HCT116 (cell line): ENCODE measurements at regions not wholly inside any gene's neighbourhood (a gene's known extent, or its start where the extent isn't known, plus 50 kb on each side); places are given as distances from the start of the nearest gene placed in this dataset.

ENCODE experiments used
- ATAC-seq: fragments of 200-7000 bp; cut with Tn5 transposase; 2 replicates; pipeline ENCODE4 v1.9.1; 2020; ENCODE audit warnings: mild to moderate bottlenecking, moderate library complexity
- BruUV-seq: library from RNA; stranded (reverse); fragments of 400-500 nt; replicated peaks from 2 replicates; lab custom pipeline; 2021; lab: Mats Ljungman, UMichigan
- CTCF ChIA-PET: fragments of 300-600 bp; sonication (Branson Sonifier 250); formaldehyde crosslinking; loops from one replicate; lab custom pipeline; 2021; ENCODE audit warnings: antibody characterized with exemption; lab: Charles Lee
- POLR2A ChIA-PET: fragments of 300-600, 350-600 bp; sonication (Branson Sonifier 250); formaldehyde crosslinking; loops from one replicate; lab custom pipeline; 2021; ENCODE audit warnings: antibody characterized with exemption; lab: Charles Lee
- RAD21 ChIA-PET, 2 experiments: fragments of 300-600 bp; sonication (Branson Sonifier 250); formaldehyde crosslinking; loops; one replicate each; lab custom pipeline; 2023; ENCODE audit warnings: low total read pairs in 2 of 2; ENCODE audit not compliant: uncharacterized antibody in 2 of 2, unreplicated experiment in 2 of 2, low non-redundant PET in 1 of 2; lab: Charles Lee
- DNase-seq: peaks from one replicate; pipeline ENCODE4 v3.0.0-alpha.2; 2010; ENCODE audit warnings: low read depth, low spot score
- H2AFZ ChIP-seq: fragments of 200-600 bp; shearing (Covaris generic), sonication (generic); 2 replicates; pipeline ENCODE4 v1.6.1; 2017; ENCODE audit warnings: low read depth, mixed run types, mixed read lengths, antibody characterized with exemption, low read length; ENCODE audit not compliant: poor library complexity, severe bottlenecking
- H3K27ac ChIP-seq: 2 replicates; pipeline ENCODE4 v1.5.1; 2012; ENCODE audit warnings: low read depth, low read length
- H3K27me3 ChIP-seq: fragments of 200-600 bp; sonication (generic); 2 replicates; pipeline ENCODE4 v1.6.1; 2016; ENCODE audit warnings: mixed run types, low read length, mixed read lengths; ENCODE audit not compliant: insufficient read depth
- H3K36me3 ChIP-seq, 2 experiments: fragments of 200-500 bp in 1 of 2; fragments of 200-600 bp in 1 of 2; sonication (Bioruptor generic) in 1 of 2; sonication (generic) in 1 of 2; 2 replicates each; pipeline versions ENCODE4 v1.5.1 to v1.6.1; 2014 to 2016; ENCODE audit warnings: low read length in 2 of 2, inconsistent platforms in 1 of 2, mixed read lengths in 1 of 2, mixed run types in 1 of 2; ENCODE audit not compliant: insufficient read depth in 2 of 2, control insufficient read depth in 1 of 2
- H3K4me1 ChIP-seq, 2 experiments: fragments of 200-600 bp in 1 of 2; sonication (generic) in 1 of 2; 2 replicates each; pipeline versions ENCODE4 v1.5.1 to v1.6.1; 2012 to 2017; ENCODE audit warnings: low read length in 2 of 2, inconsistent platforms in 1 of 2, mild to moderate bottlenecking in 1 of 2, mixed read lengths in 1 of 2, mixed run types in 1 of 2, moderate library complexity in 1 of 2; ENCODE audit not compliant: insufficient read depth in 2 of 2, control insufficient read depth in 1 of 2
- H3K4me2 ChIP-seq: fragments of 200-600 bp; sonication (generic); 2 replicates; pipeline ENCODE4 v1.6.1; 2017; ENCODE audit warnings: mixed run types, low read length, mixed read lengths
- H3K4me3 ChIP-seq, 2 experiments: fragments of 200-600 bp in 1 of 2; sonication (generic) in 1 of 2; replicated peaks in 1 of 2; 2 replicates each; pipeline ENCODE4 v1.5.1; 2011 to 2016; ENCODE audit warnings: low read length in 2 of 2, control low read depth in 1 of 2, low read depth in 1 of 2, mild to moderate bottlenecking in 1 of 2, mixed read lengths in 1 of 2, mixed run types in 1 of 2
- H3K79me2 ChIP-seq: fragments of 200-600 bp; sonication (generic); 2 replicates; pipeline ENCODE4 v1.6.1; 2017; ENCODE audit warnings: mild to moderate bottlenecking, mixed run types, low read length, moderate library complexity, mixed read lengths; ENCODE audit not compliant: insufficient read depth
- H3K9ac ChIP-seq: fragments of 200-600 bp; sonication (generic); 2 replicates; pipeline ENCODE4 v1.6.1; 2016; ENCODE audit warnings: low read length, mixed read lengths
- H3K9me2 ChIP-seq: fragments of 200-600 bp; sonication (generic), shearing (Covaris generic); 2 replicates; pipeline ENCODE4 v1.6.1; 2017; ENCODE audit warnings: mixed run types, mild to moderate bottlenecking, moderate library complexity; ENCODE audit not compliant: insufficient read depth
- H3K9me3 ChIP-seq, 2 experiments: fragments of 200-500 bp in 1 of 2; fragments of 200-600 bp in 1 of 2; sonication (Bioruptor generic) in 1 of 2; sonication (generic) in 1 of 2; 2 replicates each; pipeline ENCODE4 v1.6.1; 2014 to 2017; ENCODE audit warnings: low read length in 2 of 2, mixed read lengths in 2 of 2, inconsistent platforms in 1 of 2, low read depth in 1 of 2, mild to moderate bottlenecking in 1 of 2, mixed run types in 1 of 2, moderate library complexity in 1 of 2; ENCODE audit not compliant: control insufficient read depth in 1 of 2, insufficient read depth in 1 of 2
- H4K20me1 ChIP-seq: fragments of 200-600 bp; sonication (generic), shearing (Covaris generic); 2 replicates; pipeline ENCODE4 v1.6.1; 2017; ENCODE audit warnings: mixed run types, mild to moderate bottlenecking, moderate library complexity; ENCODE audit not compliant: insufficient read depth
- CBX3 ChIP-seq: IDR thresholded peaks from 2 replicates; pipeline ENCODE4 v1.6.1; 2012; ENCODE audit warnings: low read depth
- CEBPB ChIP-seq: IDR thresholded peaks from 2 replicates; pipeline ENCODE4 v1.6.1; 2012; ENCODE audit warnings: low read depth
- EGR1 ChIP-seq: IDR thresholded peaks from 2 replicates; pipeline ENCODE4 v1.6.1; 2012; ENCODE audit warnings: low read depth
- JUND ChIP-seq: IDR thresholded peaks from 2 replicates; pipeline ENCODE4 v1.6.1; 2012
- POLR2A ChIP-seq: IDR thresholded peaks from 2 replicates; pipeline ENCODE4 v1.7.0; 2011; ENCODE audit warnings: borderline replicate concordance; ENCODE audit not compliant: insufficient read depth, insufficient read length; ENCODE audit errors: extremely low read depth
- SIN3A ChIP-seq: IDR thresholded peaks from 2 replicates; pipeline ENCODE4 v1.6.1; 2012; ENCODE audit warnings: low read depth
- YY1 ChIP-seq: IDR thresholded peaks from 2 replicates; pipeline ENCODE4 v1.6.1; 2011; ENCODE audit warnings: low read length, low read depth, moderate library complexity, mild to moderate bottlenecking; ENCODE audit not compliant: insufficient replicate concordance; ENCODE audit errors: extremely low read depth
- ZNF274 ChIP-seq: fragments of 200-500 bp; sonication (Bioruptor generic); IDR thresholded peaks from 2 replicates; pipeline ENCODE4 v1.6.1; 2014; ENCODE audit warnings: mild to moderate bottlenecking, low read depth, low read length, inconsistent platforms
- intact Hi-C: fragments of 100-400 bp; cut with micrococcal nuclease; formaldehyde crosslinking; loops from 2 replicates; pipeline ENCODE4 v1.10.0; 2022
- TF ChIP-seq, protein P1 (sequence below): IDR thresholded peaks from 2 replicates; pipeline ENCODE4 v1.6.1; 2012; ENCODE audit warnings: low read depth
- TF ChIP-seq, protein P2 (sequence below): IDR thresholded peaks from 2 replicates; pipeline ENCODE4 v1.6.1; 2012
- TF ChIP-seq, protein P3 (sequence below), 3 experiments: fragments of 200-600 bp in 1 of 3; sonication (generic) in 1 of 3; IDR thresholded peaks in 2 of 3; conservative IDR thresholded peaks in 1 of 3; 2 replicates each; pipeline ENCODE4 v1.5.1; 2012 to 2017; ENCODE audit warnings: low read depth in 2 of 3, low read length in 2 of 3, antibody characterized with exemption in 1 of 3, borderline replicate concordance in 1 of 3, control low read depth in 1 of 3, mild to moderate bottlenecking in 1 of 3, mixed read lengths in 1 of 3, mixed run types in 1 of 3, moderate library complexity in 1 of 3; ENCODE audit not compliant: insufficient read depth in 1 of 3
- TF ChIP-seq, protein P4 (sequence below): IDR thresholded peaks from 2 replicates; pipeline ENCODE4 v1.6.1; 2012
- TF ChIP-seq, protein P5 (sequence below): IDR thresholded peaks from 2 replicates; pipeline ENCODE4 v1.6.1; 2011; ENCODE audit warnings: mild to moderate bottlenecking, low read length, moderate library complexity; ENCODE audit not compliant: insufficient replicate concordance; ENCODE audit errors: extremely low read depth

DNA sequence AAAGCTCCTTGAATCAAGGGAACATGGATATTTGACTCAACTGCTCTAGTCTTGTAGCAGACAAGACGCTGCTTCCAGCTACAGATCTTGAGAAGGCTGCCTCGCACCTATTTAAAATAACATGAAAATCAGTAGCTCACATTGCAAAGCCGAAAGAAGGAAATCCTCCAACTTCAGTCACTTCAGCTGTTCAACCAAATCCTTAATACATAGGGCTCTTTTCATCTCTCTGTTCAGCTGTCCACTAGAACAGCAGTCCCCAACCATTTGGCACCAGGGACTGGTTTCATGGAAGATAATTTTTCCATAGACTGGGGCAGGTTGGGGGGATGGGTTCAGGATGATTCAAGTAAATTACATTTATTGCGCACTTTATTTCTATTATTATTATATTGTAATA, 1116.0 kb upstream of the TMEM132C start:
- TF ChIP-seq, protein P1, sequence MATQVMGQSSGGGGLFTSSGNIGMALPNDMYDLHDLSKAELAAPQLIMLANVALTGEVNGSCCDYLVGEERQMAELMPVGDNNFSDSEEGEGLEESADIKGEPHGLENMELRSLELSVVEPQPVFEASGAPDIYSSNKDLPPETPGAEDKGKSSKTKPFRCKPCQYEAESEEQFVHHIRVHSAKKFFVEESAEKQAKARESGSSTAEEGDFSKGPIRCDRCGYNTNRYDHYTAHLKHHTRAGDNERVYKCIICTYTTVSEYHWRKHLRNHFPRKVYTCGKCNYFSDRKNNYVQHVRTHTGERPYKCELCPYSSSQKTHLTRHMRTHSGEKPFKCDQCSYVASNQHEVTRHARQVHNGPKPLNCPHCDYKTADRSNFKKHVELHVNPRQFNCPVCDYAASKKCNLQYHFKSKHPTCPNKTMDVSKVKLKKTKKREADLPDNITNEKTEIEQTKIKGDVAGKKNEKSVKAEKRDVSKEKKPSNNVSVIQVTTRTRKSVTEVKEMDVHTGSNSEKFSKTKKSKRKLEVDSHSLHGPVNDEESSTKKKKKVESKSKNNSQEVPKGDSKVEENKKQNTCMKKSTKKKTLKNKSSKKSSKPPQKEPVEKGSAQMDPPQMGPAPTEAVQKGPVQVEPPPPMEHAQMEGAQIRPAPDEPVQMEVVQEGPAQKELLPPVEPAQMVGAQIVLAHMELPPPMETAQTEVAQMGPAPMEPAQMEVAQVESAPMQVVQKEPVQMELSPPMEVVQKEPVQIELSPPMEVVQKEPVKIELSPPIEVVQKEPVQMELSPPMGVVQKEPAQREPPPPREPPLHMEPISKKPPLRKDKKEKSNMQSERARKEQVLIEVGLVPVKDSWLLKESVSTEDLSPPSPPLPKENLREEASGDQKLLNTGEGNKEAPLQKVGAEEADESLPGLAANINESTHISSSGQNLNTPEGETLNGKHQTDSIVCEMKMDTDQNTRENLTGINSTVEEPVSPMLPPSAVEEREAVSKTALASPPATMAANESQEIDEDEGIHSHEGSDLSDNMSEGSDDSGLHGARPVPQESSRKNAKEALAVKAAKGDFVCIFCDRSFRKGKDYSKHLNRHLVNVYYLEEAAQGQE = no peak
- TF ChIP-seq CEBPB = no peak
- TF ChIP-seq, protein P2, sequence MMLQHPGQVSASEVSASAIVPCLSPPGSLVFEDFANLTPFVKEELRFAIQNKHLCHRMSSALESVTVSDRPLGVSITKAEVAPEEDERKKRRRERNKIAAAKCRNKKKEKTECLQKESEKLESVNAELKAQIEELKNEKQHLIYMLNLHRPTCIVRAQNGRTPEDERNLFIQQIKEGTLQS = no peak
- TF ChIP-seq, protein P3, sequence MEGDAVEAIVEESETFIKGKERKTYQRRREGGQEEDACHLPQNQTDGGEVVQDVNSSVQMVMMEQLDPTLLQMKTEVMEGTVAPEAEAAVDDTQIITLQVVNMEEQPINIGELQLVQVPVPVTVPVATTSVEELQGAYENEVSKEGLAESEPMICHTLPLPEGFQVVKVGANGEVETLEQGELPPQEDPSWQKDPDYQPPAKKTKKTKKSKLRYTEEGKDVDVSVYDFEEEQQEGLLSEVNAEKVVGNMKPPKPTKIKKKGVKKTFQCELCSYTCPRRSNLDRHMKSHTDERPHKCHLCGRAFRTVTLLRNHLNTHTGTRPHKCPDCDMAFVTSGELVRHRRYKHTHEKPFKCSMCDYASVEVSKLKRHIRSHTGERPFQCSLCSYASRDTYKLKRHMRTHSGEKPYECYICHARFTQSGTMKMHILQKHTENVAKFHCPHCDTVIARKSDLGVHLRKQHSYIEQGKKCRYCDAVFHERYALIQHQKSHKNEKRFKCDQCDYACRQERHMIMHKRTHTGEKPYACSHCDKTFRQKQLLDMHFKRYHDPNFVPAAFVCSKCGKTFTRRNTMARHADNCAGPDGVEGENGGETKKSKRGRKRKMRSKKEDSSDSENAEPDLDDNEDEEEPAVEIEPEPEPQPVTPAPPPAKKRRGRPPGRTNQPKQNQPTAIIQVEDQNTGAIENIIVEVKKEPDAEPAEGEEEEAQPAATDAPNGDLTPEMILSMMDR (IDR thresholded peaks at IDR 0.05 in 2 of 3, conservative IDR thresholded peaks at IDR 0.05 in 1 of 3; ENCODE audit: borderline replicate concordance in 1 of 3, insufficient read depth in 1 of 3, low read depth in 2 of 3, low read length in 2 of 3) = no peak
- TF ChIP-seq, protein P4, sequence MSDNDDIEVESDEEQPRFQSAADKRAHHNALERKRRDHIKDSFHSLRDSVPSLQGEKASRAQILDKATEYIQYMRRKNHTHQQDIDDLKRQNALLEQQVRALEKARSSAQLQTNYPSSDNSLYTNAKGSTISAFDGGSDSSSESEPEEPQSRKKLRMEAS = no peak
- TF ChIP-seq POLR2A = no peak
- no peak for TF ChIP-seq SIN3A
- no peak for TF ChIP-seq CBX3
- TF ChIP-seq, protein P5, sequence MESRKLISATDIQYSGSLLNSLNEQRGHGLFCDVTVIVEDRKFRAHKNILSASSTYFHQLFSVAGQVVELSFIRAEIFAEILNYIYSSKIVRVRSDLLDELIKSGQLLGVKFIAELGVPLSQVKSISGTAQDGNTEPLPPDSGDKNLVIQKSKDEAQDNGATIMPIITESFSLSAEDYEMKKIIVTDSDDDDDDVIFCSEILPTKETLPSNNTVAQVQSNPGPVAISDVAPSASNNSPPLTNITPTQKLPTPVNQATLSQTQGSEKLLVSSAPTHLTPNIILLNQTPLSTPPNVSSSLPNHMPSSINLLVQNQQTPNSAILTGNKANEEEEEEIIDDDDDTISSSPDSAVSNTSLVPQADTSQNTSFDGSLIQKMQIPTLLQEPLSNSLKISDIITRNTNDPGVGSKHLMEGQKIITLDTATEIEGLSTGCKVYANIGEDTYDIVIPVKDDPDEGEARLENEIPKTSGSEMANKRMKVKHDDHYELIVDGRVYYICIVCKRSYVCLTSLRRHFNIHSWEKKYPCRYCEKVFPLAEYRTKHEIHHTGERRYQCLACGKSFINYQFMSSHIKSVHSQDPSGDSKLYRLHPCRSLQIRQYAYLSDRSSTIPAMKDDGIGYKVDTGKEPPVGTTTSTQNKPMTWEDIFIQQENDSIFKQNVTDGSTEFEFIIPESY = no peak
- TF ChIP-seq ZNF274 = no peak
- no peak for TF ChIP-seq JUND
- TF ChIP-seq EGR1 = no peak
- no peak for TF ChIP-seq YY1
- Histone ChIP-seq H3K9ac (no peak overlapping the region), H3K9me3 (no peaks in the 10 kb centered on the region), H3K4me1 (peaks cover 0 to 6% of the 10 kb centered on the region in 2 experiments; a peak in 1 of 4 replicates), H3K36me3 (no peaks in the 10 kb centered on the region), H2AFZ (no peak overlapping the region), H4K20me1 (0 out of 2 replicates have a peak, but pooled peaks cover 4% of the 10 kb centered on the region), H3K27me3 (no peaks in the 10 kb centered on the region), H3K27ac (no peak overlapping the region), H3K4me2 (no peak overlapping the region), H3K4me3 (no peak overlapping the region), H3K9me2 (peaks cover 3% of the 10 kb centered on the region; the same call in 1 of the 2 replicates), H3K79me2 (peaks cover 7% of the 10 kb centered on the region; the same call in 1 of the 2 replicates)
- ChIA-PET CTCF (no interaction called here), POLR2A (no interaction called here), RAD21 (no interaction called here)
- intact Hi-C loops = no loop called here
- DNase-seq = no peak
- no TSS peak for BruUV-seq
- no peak for ATAC-seq
